CD14-positive monocyte (primary cell): ENCODE measurements at regions not wholly inside any gene's neighbourhood (a gene's known extent, or its start where the extent isn't known, plus 50 kb on each side); places are given as distances from the start of the nearest gene placed in this dataset.

ENCODE experiments used
- DNase-seq, 3 donors: peaks; one replicate each; pipeline ENCODE4 v3.0.0-alpha.2; 2011 to 2022
- H2AFZ ChIP-seq: 2 replicates; pipeline ENCODE4 v1.6.0; 2012; ENCODE audit warnings: mild to moderate bottlenecking, low read depth, low read length, inconsistent platforms; ENCODE audit not compliant: insufficient read depth, poor library complexity, severe bottlenecking
- H3K27ac ChIP-seq, 2 donors: 1 replicate in 1 of 2; 2 replicates in 1 of 2; pipeline ENCODE4 v1.5.1; 2012 to 2013; ENCODE audit warnings: low read length in 2 of 2, control low read depth in 1 of 2, inconsistent platforms in 1 of 2, low read depth in 1 of 2, mild to moderate bottlenecking in 1 of 2
- H3K27me3 ChIP-seq, 2 donors: one replicate each; pipeline versions ENCODE4 v1.6.0 to v1.6.1; 2011 to 2013; ENCODE audit warnings: low read length in 2 of 2; ENCODE audit not compliant: control insufficient read depth in 2 of 2, insufficient read depth in 2 of 2
- H3K36me3 ChIP-seq, 2 donors: replicated peaks in 1 of 2; 1 replicate in 1 of 2; 2 replicates in 1 of 2; pipeline versions ENCODE4 v1.5.1 to v1.6.1; 2012 to 2013; ENCODE audit warnings: low read length in 2 of 2, control low read depth in 1 of 2, inconsistent platforms in 1 of 2, mild to moderate bottlenecking in 1 of 2; ENCODE audit not compliant: insufficient read depth in 2 of 2, control insufficient read depth in 1 of 2
- H3K4me1 ChIP-seq, 2 donors: 1 replicate in 1 of 2; 2 replicates in 1 of 2; pipeline versions ENCODE4 v1.5.1 to v1.6.1; 2012 to 2013; ENCODE audit warnings: low read length in 2 of 2, control low read depth in 1 of 2, inconsistent platforms in 1 of 2, mild to moderate bottlenecking in 1 of 2, moderate library complexity in 1 of 2; ENCODE audit not compliant: insufficient read depth in 2 of 2, control insufficient read depth in 1 of 2
- H3K4me2 ChIP-seq: replicated peaks from 2 replicates; pipeline ENCODE3; 2012; ENCODE audit warnings: low read length, moderate library complexity, mild to moderate bottlenecking; ENCODE audit not compliant: poor library complexity, severe bottlenecking; ENCODE audit errors: extremely low read depth
- H3K4me3 ChIP-seq, 3 experiments: fragments of 200-600 bp in 1 of 3; sonication (generic) in 1 of 3; replicated peaks in 1 of 3; 1 replicate in 2 of 3; 2 replicates in 1 of 3; pipeline ENCODE4 v1.5.1; 2011 to 2013; ENCODE audit warnings: low read length in 3 of 3, mild to moderate bottlenecking in 3 of 3, control low read depth in 2 of 3, low read depth in 2 of 3, inconsistent platforms in 1 of 3, moderate library complexity in 1 of 3
- H3K79me2 ChIP-seq: 2 replicates; pipeline ENCODE4 v1.6.0; 2012; ENCODE audit warnings: mild to moderate bottlenecking, control low read depth, inconsistent platforms, low read length, moderate library complexity; ENCODE audit not compliant: insufficient read depth
- H3K9ac ChIP-seq: 2 replicates; pipeline ENCODE4 v1.6.0; 2017; ENCODE audit warnings: low read length, mild to moderate bottlenecking; ENCODE audit not compliant: insufficient read depth, poor library complexity, severe bottlenecking
- H3K9me3 ChIP-seq, 2 donors: replicated peaks in 1 of 2; 1 replicate in 1 of 2; 2 replicates in 1 of 2; pipeline versions ENCODE4 v1.5.1 to v1.6.1; 2012 to 2013; ENCODE audit warnings: low read length in 2 of 2, control low read depth in 1 of 2; ENCODE audit not compliant: control insufficient read depth in 1 of 2, insufficient read depth in 1 of 2
- H4K20me1 ChIP-seq: 2 replicates; pipeline ENCODE4 v1.6.0; 2012; ENCODE audit warnings: mild to moderate bottlenecking, low read length, control low read depth, moderate library complexity; ENCODE audit not compliant: insufficient read depth
- H3K27ac Mint-ChIP-seq, 7 donors: one replicate each; pipeline ENCODE4 v1.8.0; 2020; ENCODE audit warnings: mild to moderate bottlenecking in 7 of 7, mixed read lengths in 7 of 7, moderate library complexity in 6 of 7, inconsistent platforms in 2 of 7
- H3K27me3 Mint-ChIP-seq, 3 donors: one replicate each; pipeline ENCODE4 v1.8.0; 2021 to 2022; ENCODE audit warnings: low read depth in 3 of 3, mild to moderate bottlenecking in 3 of 3, mixed read lengths in 3 of 3, moderate library complexity in 3 of 3, inconsistent platforms in 1 of 3
- H3K36me3 Mint-ChIP-seq, 2 donors: one replicate each; pipeline ENCODE4 v1.8.0; 2020; ENCODE audit warnings: mixed read lengths in 2 of 2, inconsistent platforms in 1 of 2, mild to moderate bottlenecking in 1 of 2
- H3K4me1 Mint-ChIP-seq: one replicate; pipeline ENCODE4 v1.8.0; 2020; ENCODE audit warnings: mild to moderate bottlenecking, mixed read lengths
- H3K4me3 Mint-ChIP-seq, 2 donors: one replicate each; pipeline ENCODE4 v1.8.0; 2020; ENCODE audit warnings: mild to moderate bottlenecking in 2 of 2, mixed read lengths in 2 of 2, moderate library complexity in 1 of 2
- H3K9me3 Mint-ChIP-seq, 7 donors: one replicate each; pipeline ENCODE4 v1.8.0; 2020 to 2022; ENCODE audit warnings: mixed read lengths in 7 of 7, mild to moderate bottlenecking in 6 of 7, moderate library complexity in 6 of 7, inconsistent platforms in 2 of 7
- CTCF ChIP-seq: fragments of 200-600 bp; IDR thresholded peaks from one replicate; pipeline ENCODE4 v1.8.0; 2022; ENCODE audit warnings: antibody characterized with exemption, mild to moderate bottlenecking
- WGBS: methylation state at CpG from one replicate; pipeline ENCODE4 v1.1.5; 2013; ENCODE audit warnings: missing lambda C conversion rate; ENCODE audit not compliant: insufficient coverage; 5-methylcytosine and 5-hydroxymethylcytosine counted together
- intact Hi-C, 2 donors: fragments of 100-400 bp; cut with micrococcal nuclease; formaldehyde crosslinking; loops; one replicate each; pipeline versions ENCODE4 v1.15.0 to v1.15.1; 2023

- Histone ChIP-seq H3K4me2 (no peak overlapping the region), H3K79me2 (no peaks in the 10 kb centered on the region), H2AFZ (no peak overlapping the region), H3K9me3 (no peaks in the 10 kb centered on the region), H3K4me1 (no peaks in the 10 kb centered on the region), H3K36me3 (no peaks in the 10 kb centered on the region), H3K27me3 (no peaks in the 10 kb centered on the region), H4K20me1 (no peaks in the 10 kb centered on the region), H3K9ac (no peak overlapping the region), H3K27ac (no peak overlapping the region), H3K4me3 (no peak overlapping the region)
- Mint-ChIP-seq H3K36me3 (no peaks in the 10 kb centered on the region), H3K27ac (peak overlapping the region in 1 of 7 donors; percentile 46), H3K4me3 (no peak overlapping the region), H3K9me3 (no peaks in the 10 kb centered on the region), H3K4me1 (no peaks in the 10 kb centered on the region), H3K27me3 (no peaks in the 10 kb centered on the region)
- no CpG with 5 or more reads among the region's 2 CpGs for WGBS
- no peak for TF ChIP-seq CTCF
- DNase-seq, result no peak
- intact Hi-C loops, result no loop called here
Observed at GRCh38 chr18:41545091-41545888, 409.7 kb upstream of the PIK3C3 start.

GRCh38 chr18:41543815-41544214 is 411.2 kb upstream of the PIK3C3 start:
- no peaks in the 10 kb centered on the region for H3K9me3 ChIP-seq
- H3K4me3 ChIP-seq, result no peak overlapping the region
- H3K4me2 ChIP-seq, result no peak overlapping the region
- H3K27me3 ChIP-seq, result no peaks in the 10 kb centered on the region
- no peak overlapping the region for H3K27ac Mint-ChIP-seq
- no peak overlapping the region for H3K4me3 Mint-ChIP-seq
- H3K27me3 Mint-ChIP-seq, result no peaks in the 10 kb centered on the region
- no peak overlapping the region for H3K27ac ChIP-seq
- intact Hi-C loops, result no loop called here
- H2AFZ ChIP-seq, result no peak overlapping the region
- no peaks in the 10 kb centered on the region for H3K4me1 Mint-ChIP-seq
- H3K79me2 ChIP-seq, result no peaks in the 10 kb centered on the region
- no peak for TF ChIP-seq CTCF
- no peak overlapping the region for H3K9ac ChIP-seq
- no peaks in the 10 kb centered on the region for H3K9me3 Mint-ChIP-seq
- no peaks in the 10 kb centered on the region for H3K36me3 Mint-ChIP-seq
- H3K36me3 ChIP-seq, result no peaks in the 10 kb centered on the region
- no peaks in the 10 kb centered on the region for H3K4me1 ChIP-seq
- no CpG with 5 or more reads among the region's 1 CpG for WGBS
- H4K20me1 ChIP-seq, result no peaks in the 10 kb centered on the region
- DNase-seq, result no peak
